Neural progenitor cell (in vitro differentiated cells): ENCODE measurements at regions not wholly inside any gene's neighbourhood (a gene's known extent, or its start where the extent isn't known, plus 50 kb on each side); places are given as distances from the start of the nearest gene placed in this dataset.

Source experiments
- EZH2phosphoT487 ChIP-seq: fragments of 200-600 bp; sonication (generic); IDR thresholded peaks from 2 replicates; pipeline ENCODE4 v1.6.1; 2017; ENCODE audit warnings: antibody characterized with exemption
- TF ChIP-seq, protein P1 (sequence below): fragments of 200-600 bp; sonication (generic); IDR thresholded peaks from 2 replicates; pipeline ENCODE4 v1.5.1; 2017; ENCODE audit warnings: antibody characterized with exemption, mild to moderate bottlenecking

DNA sequence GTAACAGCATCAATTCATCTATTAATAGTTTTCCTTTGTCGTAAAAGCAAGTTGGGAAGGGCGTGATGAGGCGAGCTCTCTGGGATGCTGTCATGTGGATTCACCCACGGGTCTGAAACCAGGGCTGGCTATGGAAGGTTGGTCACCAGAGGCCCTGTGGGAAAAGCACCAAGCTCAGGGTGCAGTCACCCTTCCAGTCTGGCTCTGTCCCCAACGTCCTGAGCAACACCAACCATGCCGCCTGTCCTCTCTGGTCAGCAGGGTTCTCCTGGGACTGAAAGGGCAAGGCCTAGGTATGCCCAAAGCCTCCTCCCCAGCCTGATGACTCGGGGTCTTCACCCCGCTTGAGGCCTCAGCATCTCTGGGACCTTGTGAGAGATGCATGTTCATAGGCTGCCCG lies 97.2 kb upstream of the MSX1 start:
- TF ChIP-seq, protein P1, sequence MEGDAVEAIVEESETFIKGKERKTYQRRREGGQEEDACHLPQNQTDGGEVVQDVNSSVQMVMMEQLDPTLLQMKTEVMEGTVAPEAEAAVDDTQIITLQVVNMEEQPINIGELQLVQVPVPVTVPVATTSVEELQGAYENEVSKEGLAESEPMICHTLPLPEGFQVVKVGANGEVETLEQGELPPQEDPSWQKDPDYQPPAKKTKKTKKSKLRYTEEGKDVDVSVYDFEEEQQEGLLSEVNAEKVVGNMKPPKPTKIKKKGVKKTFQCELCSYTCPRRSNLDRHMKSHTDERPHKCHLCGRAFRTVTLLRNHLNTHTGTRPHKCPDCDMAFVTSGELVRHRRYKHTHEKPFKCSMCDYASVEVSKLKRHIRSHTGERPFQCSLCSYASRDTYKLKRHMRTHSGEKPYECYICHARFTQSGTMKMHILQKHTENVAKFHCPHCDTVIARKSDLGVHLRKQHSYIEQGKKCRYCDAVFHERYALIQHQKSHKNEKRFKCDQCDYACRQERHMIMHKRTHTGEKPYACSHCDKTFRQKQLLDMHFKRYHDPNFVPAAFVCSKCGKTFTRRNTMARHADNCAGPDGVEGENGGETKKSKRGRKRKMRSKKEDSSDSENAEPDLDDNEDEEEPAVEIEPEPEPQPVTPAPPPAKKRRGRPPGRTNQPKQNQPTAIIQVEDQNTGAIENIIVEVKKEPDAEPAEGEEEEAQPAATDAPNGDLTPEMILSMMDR, result no peak
- no peak for TF ChIP-seq EZH2phosphoT487
